SK-N-SH (cell line): ENCODE measurements at regions not wholly inside any gene's neighbourhood (a gene's known extent, or its start where the extent isn't known, plus 50 kb on each side); places are given as distances from the start of the nearest gene placed in this dataset.

Experiments
- CTCF ChIA-PET: fragments of 300-600, 350-600 bp; formaldehyde crosslinking; extraction: SDS; loops from one replicate; lab custom pipeline; 2021; lab: Yijun Ruan, JAX
- POLR2A ChIA-PET: fragments of 350-600 bp; sonication (Branson Sonifier 250); formaldehyde crosslinking; extraction: SDS; loops from one replicate; lab custom pipeline; 2020; ENCODE audit warnings: antibody characterized with exemption, inconsistent platforms; lab: Yijun Ruan, JAX
- DNase-seq: peaks from one replicate; pipeline ENCODE4 v3.0.0; 2012
- H2AFZ ChIP-seq: fragments of 200-600 bp; sonication (generic); 2 replicates; pipeline ENCODE4 v1.8.1; 2016; ENCODE audit warnings: antibody characterized with exemption, mild to moderate bottlenecking, low read depth
- H3F3A ChIP-seq: fragments of 200-600 bp; sonication (generic); replicated peaks from 2 replicates; pipeline ENCODE3; 2016; ENCODE audit warnings: antibody characterized with exemption, mild to moderate bottlenecking; ENCODE audit not compliant: insufficient read depth
- H3K27ac ChIP-seq, 2 experiments: fragments of 200-500 bp in 1 of 2; fragments of 200-600 bp in 1 of 2; sonication (Bioruptor generic) in 1 of 2; sonication (generic), shearing (Covaris generic) in 1 of 2; 2 replicates each; pipeline versions ENCODE4 v1.5.1 to v1.6.1; 2014 to 2016; ENCODE audit warnings: low read depth in 2 of 2, inconsistent platforms in 1 of 2, low read length in 1 of 2, mild to moderate bottlenecking in 1 of 2, mixed read lengths in 1 of 2
- H3K27me3 ChIP-seq: fragments of 200-600 bp; sonication (generic), shearing (Covaris generic); 2 replicates; pipeline ENCODE4 v1.6.1; 2016; ENCODE audit warnings: mixed run types; ENCODE audit not compliant: insufficient read depth
- H3K36me3 ChIP-seq, 2 experiments: fragments of 200-500 bp in 1 of 2; fragments of 200-600 bp in 1 of 2; sonication (Bioruptor generic) in 1 of 2; sonication (generic) in 1 of 2; replicated peaks in 1 of 2; 2 replicates each; pipeline versions ENCODE3 to v1.5.1; 2014 to 2016; ENCODE audit warnings: low read length in 1 of 2, mild to moderate bottlenecking in 1 of 2; ENCODE audit not compliant: insufficient read depth in 2 of 2, control insufficient read depth in 1 of 2
- H3K4me1 ChIP-seq, 2 experiments: fragments of 200-500 bp in 1 of 2; fragments of 200-600 bp in 1 of 2; sonication (Bioruptor generic) in 1 of 2; sonication (generic), shearing (Covaris generic) in 1 of 2; 2 replicates each; pipeline versions ENCODE4 v1.5.1 to v1.6.1; 2014 to 2016; ENCODE audit warnings: low read depth in 1 of 2, low read length in 1 of 2, mixed run types in 1 of 2; ENCODE audit not compliant: insufficient read depth in 2 of 2, control insufficient read depth in 1 of 2
- H3K4me2 ChIP-seq: fragments of 200-600 bp; sonication (generic), shearing (Covaris generic); 2 replicates; pipeline ENCODE4 v1.6.1; 2017; ENCODE audit warnings: mixed run types
- H3K4me3 ChIP-seq, 2 experiments: fragments of 200-500 bp in 1 of 2; fragments of 200-600 bp in 1 of 2; sonication (Bioruptor generic) in 1 of 2; sonication (generic), shearing (Covaris generic) in 1 of 2; 2 replicates each; pipeline versions ENCODE4 v1.5.1 to v1.8.1; 2014 to 2016; ENCODE audit warnings: low read depth in 2 of 2, inconsistent platforms in 1 of 2, low read length in 1 of 2, mild to moderate bottlenecking in 1 of 2, mixed read lengths in 1 of 2, moderate library complexity in 1 of 2
- H3K79me2 ChIP-seq: fragments of 200-600 bp; sonication (generic); 2 replicates; pipeline ENCODE4 v1.8.1; 2017; ENCODE audit warnings: mild to moderate bottlenecking; ENCODE audit not compliant: insufficient read depth
- H3K9ac ChIP-seq: fragments of 200-600 bp; sonication (generic); 2 replicates; pipeline ENCODE4 v1.6.1; 2017; ENCODE audit warnings: mixed run types
- H3K9me2 ChIP-seq: fragments of 200-600 bp; sonication (generic); 2 replicates; pipeline ENCODE4 v1.6.1; 2017; ENCODE audit warnings: mixed run types
- H3K9me3 ChIP-seq: fragments of 200-600 bp; sonication (generic); 2 replicates; pipeline ENCODE4 v1.6.1; 2017; ENCODE audit warnings: mixed run types, mild to moderate bottlenecking, moderate library complexity
- H4K20me1 ChIP-seq: fragments of 200-600 bp; sonication (generic); 2 replicates; pipeline ENCODE4 v1.6.1; 2017; ENCODE audit warnings: mild to moderate bottlenecking, mixed run types; ENCODE audit not compliant: insufficient read depth
- CHD2 ChIP-seq: fragments of 150-350 bp; IDR thresholded peaks from 2 replicates; pipeline ENCODE4 v1.6.1; 2018; ENCODE audit warnings: low read length; ENCODE audit not compliant: partially characterized antibody
- CTCF ChIP-seq: fragments of 200-600 bp; sonication (generic); IDR thresholded peaks from 2 replicates; pipeline ENCODE4 v1.6.1; 2017; ENCODE audit warnings: antibody characterized with exemption, mild to moderate bottlenecking, moderate library complexity
- ELF1 ChIP-seq: IDR thresholded peaks from 2 replicates; pipeline ENCODE4 v1.4.0; 2012
- EP300 ChIP-seq, 2 experiments: IDR thresholded peaks; 2 replicates each; pipeline versions ENCODE4 v1.4.0 to v1.6.1; 2012; ENCODE audit warnings: borderline replicate concordance in 1 of 2, low read depth in 1 of 2, low read length in 1 of 2
- EZH2phosphoT487 ChIP-seq: fragments of 200-600 bp; sonication (generic); IDR thresholded peaks from 2 replicates; pipeline ENCODE4 v1.6.1; 2017; ENCODE audit warnings: low read depth, mixed run types, mild to moderate bottlenecking, antibody characterized with exemption, moderate library complexity, borderline replicate concordance
- FOSL2 ChIP-seq: IDR thresholded peaks from 2 replicates; pipeline ENCODE4 v1.4.0; 2012; ENCODE audit warnings: low read depth, mild to moderate bottlenecking, moderate library complexity, borderline replicate concordance
- FOXJ3 ChIP-seq: sonication (generic); formaldehyde crosslinking; IDR thresholded peaks from 2 replicates; pipeline ENCODE4 v1.5.1; 2020; ENCODE audit warnings: mild to moderate bottlenecking, missing genetic modification reagents
- GABPA ChIP-seq: IDR thresholded peaks from 2 replicates; pipeline ENCODE4 v1.4.0; 2012; ENCODE audit warnings: low read depth, mild to moderate bottlenecking
- IRF3 ChIP-seq: fragments of 150-350 bp; IDR thresholded peaks from 2 replicates; pipeline ENCODE4 v1.6.1; 2016; ENCODE audit warnings: mild to moderate bottlenecking, low read depth, low read length
- JUND ChIP-seq: IDR thresholded peaks from 2 replicates; pipeline ENCODE4 v1.4.0; 2012
- MAX ChIP-seq: IDR thresholded peaks from 2 replicates; pipeline ENCODE4 v1.4.0; 2012; ENCODE audit warnings: low read depth
- NFIC ChIP-seq: IDR thresholded peaks from 2 replicates; pipeline ENCODE4 v1.4.0; 2012; ENCODE audit warnings: borderline replicate concordance
- NRF1 ChIP-seq: IDR thresholded peaks from 2 replicates; pipeline ENCODE4 v1.6.1; 2012; ENCODE audit warnings: low read depth, mild to moderate bottlenecking, low read length
- RAD21 ChIP-seq: IDR thresholded peaks from 2 replicates; pipeline ENCODE4 v1.6.1; 2012; ENCODE audit warnings: mild to moderate bottlenecking, low read length
- RCOR1 ChIP-seq: fragments of 150-350 bp; IDR thresholded peaks from 2 replicates; pipeline ENCODE4 v1.6.1; 2017; ENCODE audit warnings: antibody characterized with exemption, low read length
- RFX5 ChIP-seq: IDR thresholded peaks from 2 replicates; pipeline ENCODE4 v1.6.1; 2012; ENCODE audit warnings: mild to moderate bottlenecking, improper control_type of control experiment, low read length
- RXRA ChIP-seq: IDR thresholded peaks from 2 replicates; pipeline ENCODE4 v1.4.0; 2012; ENCODE audit warnings: low read depth, mild to moderate bottlenecking, borderline replicate concordance
- SIN3A ChIP-seq: IDR thresholded peaks from 2 replicates; pipeline ENCODE4 v1.6.1; 2012; ENCODE audit warnings: low read depth, mild to moderate bottlenecking, low read length, moderate library complexity, borderline replicate concordance
- TAF1 ChIP-seq: IDR thresholded peaks from 2 replicates; pipeline ENCODE4 v1.6.1; 2012; ENCODE audit warnings: low read depth, mild to moderate bottlenecking, low read length, moderate library complexity, borderline replicate concordance
- TCF12 ChIP-seq: IDR thresholded peaks from 2 replicates; pipeline ENCODE4 v1.4.0; 2012
- TEAD4 ChIP-seq: IDR thresholded peaks from 2 replicates; pipeline ENCODE4 v1.4.0; 2012; ENCODE audit warnings: mild to moderate bottlenecking, borderline replicate concordance; ENCODE audit not compliant: insufficient read depth
- YY1 ChIP-seq: IDR thresholded peaks from 2 replicates; pipeline ENCODE4 v1.4.0; 2012; ENCODE audit warnings: low read depth, mild to moderate bottlenecking
- ZBTB33 ChIP-seq: IDR thresholded peaks from 2 replicates; pipeline ENCODE4 v1.4.0; 2012; ENCODE audit warnings: low read depth, borderline replicate concordance
- WGBS: methylation state at CpG from one replicate; pipeline ENCODE4 v1.1.6; 2017; ENCODE audit warnings: low lambda C conversion rate; 5-methylcytosine and 5-hydroxymethylcytosine counted together

- no peak for TF ChIP-seq ZBTB33
Observed at GRCh38 chr2:12343141-12343540, 373.6 kb upstream of the TRIB2 start (continued).

- POLR2A ChIA-PET: no interaction called here
- no peaks in the 10 kb centered on the region for H3K9me2 ChIP-seq
- TF ChIP-seq RFX5 (no peak), ELF1 (no peak), TCF12 (peak; percentile 8; the same call in 1 of the 2 replicates), GABPA (no peak), NFIC (no peak), FOSL2 (peak; percentile 25; the same call in 1 of the 2 replicates), RXRA (no peak), FOXJ3 (no peak), JUND (no peak), NRF1 (no peak), CHD2 (no peak), TEAD4 (no peak), MAX (no peak), EP300 (IDR thresholded peaks at IDR 0.05; ENCODE audit: borderline replicate concordance in 1 of 2, low read depth in 1 of 2, low read length in 1 of 2) (no peak), TAF1 (no peak), YY1 (no peak)
- no peaks in the 10 kb centered on the region for H3K36me3 ChIP-seq
- no peaks in the 10 kb centered on the region for H3F3A ChIP-seq
- DNase-seq: no peak
- no peaks in the 10 kb centered on the region for H3K79me2 ChIP-seq
- no peaks in the 10 kb centered on the region for H3K27me3 ChIP-seq
- CTCF ChIA-PET: interaction anchor here (0.6 kb wide), 1 partner anchor 340 kb away, joined by 3 read pairs; no protein-coding TSS in a partner anchor
- H3K9me3 ChIP-seq: no peaks in the 10 kb centered on the region
- 49% methylated on average over 4 of the region's 4 CpGs for WGBS
- no peak overlapping the region for H3K9ac ChIP-seq
- no peak overlapping the region for H3K27ac ChIP-seq
- no peak overlapping the region for H2AFZ ChIP-seq
- H3K4me3 ChIP-seq: no peak overlapping the region
- H3K4me1 ChIP-seq: no peaks in the 10 kb centered on the region
- H3K4me2 ChIP-seq: no peak overlapping the region
- no peaks in the 10 kb centered on the region for H4K20me1 ChIP-seq
Observed at GRCh38 chr2:12347066-12347493, 369.7 kb upstream of the TRIB2 start.

GRCh38 chr2:12348216-12348615 lies 368.5 kb upstream of the TRIB2 start:
- no peaks in the 10 kb centered on the region for H3F3A ChIP-seq
- no peak overlapping the region for H3K4me2 ChIP-seq
- H3K9me2 ChIP-seq: no peaks in the 10 kb centered on the region
- 63% methylated on average over 3 of the region's 3 CpGs for WGBS
- POLR2A ChIA-PET: no interaction called here
- CTCF ChIA-PET: no interaction called here
- no peaks in the 10 kb centered on the region for H3K27me3 ChIP-seq
- no peaks in the 10 kb centered on the region for H4K20me1 ChIP-seq
- no peak for DNase-seq
- no peak overlapping the region for H3K9ac ChIP-seq
- no peaks in the 10 kb centered on the region for H3K36me3 ChIP-seq
- H3K79me2 ChIP-seq: no peaks in the 10 kb centered on the region
- no peak overlapping the region for H3K4me3 ChIP-seq
- no peaks in the 10 kb centered on the region for H3K9me3 ChIP-seq
- no peak overlapping the region for H2AFZ ChIP-seq
- H3K27ac ChIP-seq: no peak overlapping the region
- no peaks in the 10 kb centered on the region for H3K4me1 ChIP-seq
- TF ChIP-seq SIN3A: no peak
- no peak for TF ChIP-seq TEAD4
- TF ChIP-seq JUND: no peak
- no peak for TF ChIP-seq RAD21
- TF ChIP-seq IRF3: no peak
- TF ChIP-seq TCF12: no peak
- no peak for TF ChIP-seq YY1
- TF ChIP-seq FOSL2: no peak
- no peak for TF ChIP-seq EZH2phosphoT487
- no peak for TF ChIP-seq CTCF
- TF ChIP-seq RCOR1: no peak
